NK-92 treated with Interleukin-12 subunit alpha and Interleukin-12 subunit beta, amount 100 ng/mL, for 24 hours (cell line): ENCODE measurements at regions not wholly inside any gene's neighbourhood (a gene's known extent, or its start where the extent isn't known, plus 50 kb on each side); places are given as distances from the start of the nearest gene placed in this dataset.
"Not testable (repeated sequence)": the region's sequence is repeated elsewhere in the genome, so short reads cannot be mapped to it uniquely, and the experiment has no call there.

Experiments
- DNase-seq: peaks from one replicate; lab custom pipeline; 2025; lab: John Stamatoyannopoulos, UW

- no peak for DNase-seq
Observed at GRCh38 chr7:65453341-65454030, 79.8 kb downstream of the ZNF92 start.

GRCh38 chr7:65454469-65454868, 80.8 kb downstream of the ZNF92 start:
- no peak for DNase-seq

- DNase-seq, result not testable (repeated sequence)
Observed at GRCh38 chr7:65455050-65455449, 81.4 kb downstream of the ZNF92 start.

- DNase-seq, result no peak
Observed at GRCh38 chr7:65457705-65458104, 84.0 kb downstream of the ZNF92 start.

- DNase-seq, result no peak
Observed at GRCh38 chr7:65459438-65459837, 85.8 kb downstream of the ZNF92 start.

- DNase-seq, result no peak
Observed at GRCh38 chr7:65462148-65462716, 88.6 kb downstream of the ZNF92 start.

- no peak for DNase-seq
Observed at GRCh38 chr7:65463184-65463583, 89.5 kb downstream of the ZNF92 start.

GRCh38 chr7:65469919-65470558, 96.4 kb downstream of the ZNF92 start:
- DNase-seq, result not testable (repeated sequence)

GRCh38 chr7:65471587-65471986, 97.9 kb downstream of the ZNF92 start:
- no peak for DNase-seq

GRCh38 chr7:65475040-65475726, 101.5 kb downstream of the ZNF92 start:
- no peak for DNase-seq

GRCh38 chr7:65475734-65476319, 102.2 kb downstream of the ZNF92 start:
- peak; percentile 87 for DNase-seq

- no peak for DNase-seq
Observed at GRCh38 chr7:65477326-65477725, 103.7 kb downstream of the ZNF92 start.

GRCh38 chr7:65489260-65489767, 115.7 kb downstream of the ZNF92 start:
- DNase-seq, result no peak

- DNase-seq, result not testable (repeated sequence)
Observed at GRCh38 chr7:65496697-65497096, 123.0 kb downstream of the ZNF92 start.

- DNase-seq, result no peak
Observed at GRCh38 chr7:65503434-65504152, 129.9 kb downstream of the ZNF92 start.

GRCh38 chr7:65504504-65505319, 131.1 kb downstream of the ZNF92 start:
- not testable (repeated sequence) for DNase-seq

- not testable (repeated sequence) for DNase-seq
Observed at GRCh38 chr7:65505320-65505633, 131.6 kb downstream of the ZNF92 start.

GRCh38 chr7:65508581-65509367, 135.1 kb downstream of the ZNF92 start:
- DNase-seq, result not testable (repeated sequence)

GRCh38 chr7:65509368-65510186, 135.9 kb downstream of the ZNF92 start:
- DNase-seq, result no peak
